Transverse colon (tissue), 3 donors: ENCODE measurements at regions not wholly inside any gene's neighbourhood (a gene's known extent, or its start where the extent isn't known, plus 50 kb on each side); places are given as distances from the start of the nearest gene placed in this dataset.

Source experiments
- POLR2A ChIP-seq: fragments of 450-650 bp; IDR thresholded peaks from one replicate; pipeline ENCODE4 v1.6.1; 2016; ENCODE audit warnings: antibody characterized with exemption, mild to moderate bottlenecking, moderate library complexity
- TF ChIP-seq, protein P1 (sequence below), 5 experiments: fragments of 200-600 bp in 3 of 5; fragments of 450-650 bp in 2 of 5; sonication (generic) in 3 of 5; IDR thresholded peaks; 1 replicate in 2 of 5; 2 replicates in 3 of 5; pipeline ENCODE4 v1.5.1; 2016 to 2017; ENCODE audit warnings: antibody characterized with exemption in 5 of 5, inconsistent platforms in 3 of 5, mild to moderate bottlenecking in 2 of 5, moderate library complexity in 1 of 5

DNA sequence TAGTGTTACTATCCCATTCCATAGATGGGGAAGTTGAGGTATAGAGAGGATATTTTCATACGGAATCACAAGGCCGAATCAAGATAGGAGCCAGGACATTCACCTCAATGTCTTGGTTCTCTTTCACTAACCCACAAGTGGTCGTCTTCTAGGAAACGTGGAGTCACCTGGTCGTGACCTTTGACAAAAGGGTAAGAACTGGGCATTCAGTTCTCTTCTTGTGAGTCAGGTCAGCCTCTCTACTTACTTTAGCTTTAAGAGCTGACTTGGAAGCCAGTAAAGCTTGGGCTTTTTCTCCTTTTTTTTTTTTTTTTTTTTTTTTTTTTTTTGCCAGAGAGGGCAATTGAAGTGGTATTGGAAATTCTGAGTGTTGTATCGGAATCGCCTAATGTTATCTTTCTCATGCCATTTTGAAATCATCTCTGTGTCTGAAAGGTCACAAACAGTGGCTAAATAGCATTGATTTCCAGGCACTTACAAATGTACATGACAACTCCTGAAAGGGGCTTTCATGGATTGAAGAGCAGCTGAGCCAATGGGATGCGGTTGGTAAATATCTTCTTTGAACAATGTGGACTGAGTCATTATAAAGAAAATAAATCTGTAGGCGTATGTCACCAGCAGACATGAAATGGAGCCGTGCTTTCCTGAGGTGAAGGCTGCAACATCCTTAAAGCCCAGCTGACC lies 356.9 kb downstream of the KIF16B start:
- TF ChIP-seq, protein P1, sequence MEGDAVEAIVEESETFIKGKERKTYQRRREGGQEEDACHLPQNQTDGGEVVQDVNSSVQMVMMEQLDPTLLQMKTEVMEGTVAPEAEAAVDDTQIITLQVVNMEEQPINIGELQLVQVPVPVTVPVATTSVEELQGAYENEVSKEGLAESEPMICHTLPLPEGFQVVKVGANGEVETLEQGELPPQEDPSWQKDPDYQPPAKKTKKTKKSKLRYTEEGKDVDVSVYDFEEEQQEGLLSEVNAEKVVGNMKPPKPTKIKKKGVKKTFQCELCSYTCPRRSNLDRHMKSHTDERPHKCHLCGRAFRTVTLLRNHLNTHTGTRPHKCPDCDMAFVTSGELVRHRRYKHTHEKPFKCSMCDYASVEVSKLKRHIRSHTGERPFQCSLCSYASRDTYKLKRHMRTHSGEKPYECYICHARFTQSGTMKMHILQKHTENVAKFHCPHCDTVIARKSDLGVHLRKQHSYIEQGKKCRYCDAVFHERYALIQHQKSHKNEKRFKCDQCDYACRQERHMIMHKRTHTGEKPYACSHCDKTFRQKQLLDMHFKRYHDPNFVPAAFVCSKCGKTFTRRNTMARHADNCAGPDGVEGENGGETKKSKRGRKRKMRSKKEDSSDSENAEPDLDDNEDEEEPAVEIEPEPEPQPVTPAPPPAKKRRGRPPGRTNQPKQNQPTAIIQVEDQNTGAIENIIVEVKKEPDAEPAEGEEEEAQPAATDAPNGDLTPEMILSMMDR (IDR thresholded peaks at IDR 0.05) = no peak
- no peak for TF ChIP-seq POLR2A
